Neural progenitor cell (in vitro differentiated cells): ENCODE measurements at regions not wholly inside any gene's neighbourhood (a gene's known extent, or its start where the extent isn't known, plus 50 kb on each side); places are given as distances from the start of the nearest gene placed in this dataset.

Experiments used
- CTCF ChIP-seq: fragments of 200-600 bp; sonication (generic); IDR thresholded peaks from 2 replicates; pipeline ENCODE4 v1.5.1; 2017; ENCODE audit warnings: antibody characterized with exemption, mild to moderate bottlenecking
- EZH2 ChIP-seq: fragments of 200-600 bp; sonication (generic); IDR thresholded peaks from 2 replicates; pipeline ENCODE4 v1.6.1; 2017; ENCODE audit warnings: antibody characterized with exemption, mild to moderate bottlenecking, moderate library complexity

GRCh38 chr5:89279391-89280036 lies 396.5 kb upstream of the MEF2C start:
- no peak for TF ChIP-seq CTCF
- no peak for TF ChIP-seq EZH2
